GM12878 (cell line): ENCODE measurements at regions not wholly inside any gene's neighbourhood (a gene's known extent, or its start where the extent isn't known, plus 50 kb on each side); places are given as distances from the start of the nearest gene placed in this dataset.

ENCODE experiments used
- BCLAF1 ChIP-seq: fragments of 450-650 bp; IDR thresholded peaks from 2 replicates; pipeline ENCODE4 v1.6.1; 2017; ENCODE audit warnings: antibody characterized with exemption, mild to moderate bottlenecking, moderate library complexity
- BRCA1 ChIP-seq: IDR thresholded peaks from 2 replicates; pipeline ENCODE4 v1.6.1; 2011; ENCODE audit warnings: low read depth, low read length, improper control_type of control experiment

GRCh38 chr12:87082756-87083155, 826.6 kb upstream of the MGAT4C start:
- no peak for TF ChIP-seq BCLAF1
- no peak for TF ChIP-seq BRCA1
